PC-3 (cell line): ENCODE measurements at regions not wholly inside any gene's neighbourhood (a gene's known extent, or its start where the extent isn't known, plus 50 kb on each side); places are given as distances from the start of the nearest gene placed in this dataset.

Source experiments
- CTCF ChIP-seq: fragments of 300-600 bp; sonication (generic); conservative IDR thresholded peaks from 2 replicates; pipeline ENCODE4 v1.5.1; 2017; ENCODE audit warnings: antibody characterized with exemption, low read depth, mild to moderate bottlenecking, low read length
- EZH2 ChIP-seq: fragments of 300-600 bp; sonication (generic); IDR thresholded peaks from one replicate; pipeline ENCODE4 v1.6.1; 2017; ENCODE audit warnings: antibody characterized with exemption, mild to moderate bottlenecking, low read length; ENCODE audit not compliant: unreplicated experiment

- no peak for TF ChIP-seq CTCF
- no peak for TF ChIP-seq EZH2
Measured at GRCh38 chrX:88424541-88424940, 322.5 kb upstream of the CPXCR1 start.
